Loucy (cell line): ENCODE measurements at regions not wholly inside any gene's neighbourhood (a gene's known extent, or its start where the extent isn't known, plus 50 kb on each side); places are given as distances from the start of the nearest gene placed in this dataset.

Source experiments
- H2AFZ ChIP-seq: fragments of 200-600 bp; sonication (generic); 2 replicates; pipeline ENCODE4 v1.6.0; 2016; ENCODE audit warnings: antibody characterized with exemption, mild to moderate bottlenecking, low read length, moderate library complexity
- H3F3A ChIP-seq: fragments of 200-600 bp; 2 replicates; pipeline ENCODE4 v1.6.0; 2016; ENCODE audit warnings: antibody characterized with exemption, low read depth, mild to moderate bottlenecking
- H3K27me3 ChIP-seq: fragments of 200-600 bp; sonication (generic); 2 replicates; pipeline ENCODE4 v1.6.1; 2014; ENCODE audit warnings: low read length, mild to moderate bottlenecking; ENCODE audit not compliant: insufficient read depth, poor library complexity, severe bottlenecking
- H3K36me3 ChIP-seq: fragments of 200-600 bp; sonication (generic); 2 replicates; pipeline ENCODE4 v1.6.1; 2016; ENCODE audit warnings: low read length; ENCODE audit not compliant: insufficient read depth
- H3K4me1 ChIP-seq: fragments of 200-600 bp; sonication (generic); 2 replicates; pipeline ENCODE4 v1.5.1; 2014; ENCODE audit warnings: low read length, mild to moderate bottlenecking; ENCODE audit not compliant: insufficient read depth, poor library complexity, severe bottlenecking
- H3K4me2 ChIP-seq: fragments of 200-600 bp; sonication (generic); 2 replicates; pipeline ENCODE4 v1.6.0; 2014; ENCODE audit warnings: antibody characterized with exemption, low read length, low read depth, mild to moderate bottlenecking; ENCODE audit not compliant: poor library complexity, severe bottlenecking
- H3K4me3 ChIP-seq: fragments of 200-600 bp; sonication (generic); 2 replicates; pipeline ENCODE4 v1.5.1; 2014; ENCODE audit warnings: low read length, mild to moderate bottlenecking, mixed read lengths; ENCODE audit not compliant: poor library complexity, severe bottlenecking
- H3K79me2 ChIP-seq: fragments of 200-600 bp; sonication (generic); 2 replicates; pipeline ENCODE4 v1.6.1; 2014; ENCODE audit warnings: low read length; ENCODE audit not compliant: insufficient read depth
- H3K9ac ChIP-seq: fragments of 200-600 bp; sonication (generic); 2 replicates; pipeline ENCODE4 v1.6.0; 2014; ENCODE audit warnings: mild to moderate bottlenecking, low read depth, low read length, moderate library complexity; ENCODE audit not compliant: poor library complexity, severe bottlenecking
- H3K9me2 ChIP-seq: fragments of 200-600 bp; sonication (generic); replicated peaks from 2 replicates; pipeline ENCODE4 v1.6.1; 2016; ENCODE audit warnings: low read depth, low read length, mixed read lengths
- H3K9me3 ChIP-seq: fragments of 200-600 bp; sonication (generic); 2 replicates; pipeline ENCODE4 v1.6.1; 2014; ENCODE audit warnings: mild to moderate bottlenecking, antibody characterized with exemption, low read length, low read depth; ENCODE audit not compliant: insufficient read depth
- H4K20me1 ChIP-seq: fragments of 200-600 bp; sonication (generic); 2 replicates; pipeline ENCODE4 v1.6.0; 2014; ENCODE audit warnings: antibody characterized with exemption, low read length, mild to moderate bottlenecking; ENCODE audit not compliant: insufficient read depth, poor library complexity, severe bottlenecking
- CTCF ChIP-seq: fragments of 200-600 bp; sonication (generic); conservative IDR thresholded peaks from 2 replicates; pipeline ENCODE4 v1.5.1; 2014; ENCODE audit warnings: mild to moderate bottlenecking, antibody characterized with exemption, low read length
- EZH2phosphoT487 ChIP-seq: fragments of 200-600 bp; IDR thresholded peaks from 2 replicates; pipeline ENCODE4 v1.6.1; 2018; ENCODE audit warnings: antibody characterized with exemption, mild to moderate bottlenecking, moderate library complexity, borderline replicate concordance

GRCh38 chr2:183465048-183465447 lies 340.8 kb downstream of the NUP35 start:
- no peaks in the 10 kb centered on the region for H3K27me3 ChIP-seq
- no peaks in the 10 kb centered on the region for H3K36me3 ChIP-seq
- no peak overlapping the region for H3K9ac ChIP-seq
- TF ChIP-seq EZH2phosphoT487: no peak
- no peak for TF ChIP-seq CTCF
- no peaks in the 10 kb centered on the region for H3K9me2 ChIP-seq
- H3K9me3 ChIP-seq: peaks cover 4% of the 10 kb centered on the region; the same call in 1 of the 2 replicates
- no peaks in the 10 kb centered on the region for H4K20me1 ChIP-seq
- H3K4me1 ChIP-seq: no peaks in the 10 kb centered on the region
- H3F3A ChIP-seq: no peaks in the 10 kb centered on the region
- H3K4me3 ChIP-seq: no peak overlapping the region
- H3K79me2 ChIP-seq: no peaks in the 10 kb centered on the region
- H2AFZ ChIP-seq: no peak overlapping the region
- no peak overlapping the region for H3K4me2 ChIP-seq

- no peaks in the 10 kb centered on the region for H3K9me2 ChIP-seq
- no peaks in the 10 kb centered on the region for H4K20me1 ChIP-seq
- H3K4me3 ChIP-seq: no peak overlapping the region
- no peak overlapping the region for H2AFZ ChIP-seq
- no peaks in the 10 kb centered on the region for H3K79me2 ChIP-seq
- no peaks in the 10 kb centered on the region for H3K4me1 ChIP-seq
- H3K9me3 ChIP-seq: no peaks in the 10 kb centered on the region; the same call in 1 of the 2 replicates
- H3K36me3 ChIP-seq: no peaks in the 10 kb centered on the region
- H3K9ac ChIP-seq: no peak overlapping the region
- no peaks in the 10 kb centered on the region for H3K27me3 ChIP-seq
- no peaks in the 10 kb centered on the region for H3F3A ChIP-seq
- H3K4me2 ChIP-seq: no peak overlapping the region
- TF ChIP-seq CTCF: no peak
- TF ChIP-seq EZH2phosphoT487: no peak
Observed at GRCh38 chr2:183474912-183475695, 350.9 kb downstream of the NUP35 start.

- Histone ChIP-seq H3F3A (no peaks in the 10 kb centered on the region), H3K4me1 (no peaks in the 10 kb centered on the region), H2AFZ (no peak overlapping the region), H3K79me2 (no peaks in the 10 kb centered on the region), H4K20me1 (no peaks in the 10 kb centered on the region), H3K9me3 (no peaks in the 10 kb centered on the region), H3K9ac (no peak overlapping the region), H3K27me3 (no peaks in the 10 kb centered on the region), H3K4me3 (no peak overlapping the region), H3K4me2 (no peak overlapping the region), H3K36me3 (no peaks in the 10 kb centered on the region), H3K9me2 (no peaks in the 10 kb centered on the region)
- no peak for TF ChIP-seq CTCF
- no peak for TF ChIP-seq EZH2phosphoT487
Observed at GRCh38 chr2:183476490-183476889, 352.2 kb downstream of the NUP35 start.
